Body of pancreas (tissue), 4 donors: ENCODE measurements at regions not wholly inside any gene's neighbourhood (a gene's known extent, or its start where the extent isn't known, plus 50 kb on each side); places are given as distances from the start of the nearest gene placed in this dataset.

Experiments
- CTCF ChIP-seq, 7 experiments: fragments of 450-650 bp in 4 of 7; fragments of 200-600 bp in 3 of 7; sonication (generic) in 3 of 7; IDR thresholded peaks; one replicate each; pipeline ENCODE4 v1.5.1; 2016 to 2019; ENCODE audit warnings: antibody characterized with exemption in 7 of 7
- POLR2A ChIP-seq, 3 donors: fragments of 450-650 bp; IDR thresholded peaks; one replicate each; pipeline ENCODE4 v1.6.1; 2016; ENCODE audit warnings: antibody characterized with exemption in 3 of 3, mild to moderate bottlenecking in 2 of 3

GRCh38 chr2:136404176-136404575, 286.2 kb upstream of the CXCR4 start:
- TF ChIP-seq POLR2A (IDR thresholded peaks at IDR 0.05): no peak
- no peak for TF ChIP-seq CTCF (IDR thresholded peaks at IDR 0.05)
